GM23248 (cell line): ENCODE measurements at regions not wholly inside any gene's neighbourhood (a gene's known extent, or its start where the extent isn't known, plus 50 kb on each side); places are given as distances from the start of the nearest gene placed in this dataset.

Experiments used
- EZH2 ChIP-seq: fragments of 200-600 bp; sonication (generic); IDR thresholded peaks from 2 replicates; pipeline ENCODE4 v1.6.1; 2018; ENCODE audit warnings: antibody characterized with exemption, mild to moderate bottlenecking; ENCODE audit not compliant: insufficient read depth, poor library complexity, severe bottlenecking
- EZH2phosphoT487 ChIP-seq: fragments of 200-600 bp; sonication (generic); IDR thresholded peaks from 2 replicates; pipeline ENCODE4 v1.6.1; 2018; ENCODE audit warnings: antibody characterized with exemption, moderate library complexity, mild to moderate bottlenecking, low read depth; ENCODE audit not compliant: insufficient read depth

DNA sequence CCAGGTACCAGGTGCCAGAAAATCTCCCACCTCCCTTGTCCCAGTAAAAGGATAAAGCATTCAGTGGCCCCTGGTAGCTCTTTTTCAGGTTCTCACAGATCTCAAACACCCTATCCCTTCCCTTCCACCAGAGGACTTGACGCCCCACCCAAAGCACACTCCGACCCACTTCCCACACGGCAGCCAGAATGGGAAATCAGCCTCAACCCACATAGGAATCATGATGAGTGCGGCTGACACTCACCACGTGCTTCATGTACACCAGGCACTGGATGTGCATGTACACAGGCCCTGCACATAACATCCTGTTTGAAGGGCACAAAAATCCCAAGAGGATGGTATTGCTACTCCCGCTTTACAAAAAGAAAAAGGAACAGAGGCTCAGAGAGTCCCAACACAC lies 71.9 kb downstream of the TBX3 start:
- no peak for TF ChIP-seq EZH2
- no peak for TF ChIP-seq EZH2phosphoT487
